NCI-H748 (cell line): ENCODE measurements at regions not wholly inside any gene's neighbourhood (a gene's known extent, or its start where the extent isn't known, plus 50 kb on each side); places are given as distances from the start of the nearest gene placed in this dataset.

ENCODE experiments used
- DNase-seq: peaks from one replicate; lab custom pipeline; 2025; ENCODE audit not compliant: unreplicated experiment; lab: John Stamatoyannopoulos, UW

DNA sequence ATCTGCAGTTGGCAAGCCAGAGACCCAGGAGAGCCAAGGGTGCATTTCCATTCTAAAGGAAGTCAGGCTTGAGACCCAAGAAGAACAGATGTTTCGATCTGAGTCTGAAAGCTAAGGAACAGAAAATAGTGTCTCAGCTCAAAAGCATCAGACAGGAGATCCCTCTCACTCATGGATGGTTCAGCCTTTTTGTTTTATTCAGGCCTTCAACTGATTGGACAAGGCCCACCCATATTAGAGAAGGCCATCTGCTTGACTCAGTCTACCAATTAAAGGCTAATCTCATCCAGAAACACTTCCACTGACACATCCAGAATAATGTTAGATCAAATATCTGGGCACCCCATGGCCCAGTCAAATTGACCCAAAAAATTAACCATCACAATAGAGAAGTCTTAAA lies 255.0 kb downstream of the TXNL1 start:
- no peak for DNase-seq

GRCh38 chr18:56382541-56382940 lies 255.9 kb downstream of the TXNL1 start:
- DNase-seq: no peak

- no peak for DNase-seq
These were observed 257.2 kb downstream of the TXNL1 start for GRCh38 chr18:56381196-56381595.

GRCh38 chr18:56380685-56381084 lies 257.7 kb downstream of the TXNL1 start:
- no peak for DNase-seq

GRCh38 chr18:56379256-56379655 lies 259.1 kb downstream of the TXNL1 start:
- DNase-seq: no peak

DNA sequence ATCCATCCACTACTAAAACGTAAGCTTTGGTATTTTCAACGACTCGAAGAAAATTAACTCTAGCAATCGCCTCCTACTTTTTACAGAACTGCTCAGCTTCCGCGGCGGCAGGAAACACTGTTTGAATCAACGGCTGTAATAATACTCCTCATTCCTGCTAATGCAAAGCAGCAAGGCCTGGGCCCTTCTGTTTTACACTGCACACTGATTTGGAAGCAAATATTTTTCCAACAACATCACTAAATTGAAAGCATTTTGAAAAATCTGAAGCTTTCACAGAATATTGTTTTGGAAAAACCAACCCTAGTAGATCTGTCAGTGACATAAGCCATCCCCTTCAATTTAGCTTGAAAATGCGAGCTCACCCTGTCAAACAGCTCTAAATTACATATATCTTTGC lies 261.2 kb downstream of the TXNL1 start:
- DNase-seq: no peak

GRCh38 chr18:56374007-56374655 lies 264.3 kb downstream of the TXNL1 start:
- no peak for DNase-seq

DNA sequence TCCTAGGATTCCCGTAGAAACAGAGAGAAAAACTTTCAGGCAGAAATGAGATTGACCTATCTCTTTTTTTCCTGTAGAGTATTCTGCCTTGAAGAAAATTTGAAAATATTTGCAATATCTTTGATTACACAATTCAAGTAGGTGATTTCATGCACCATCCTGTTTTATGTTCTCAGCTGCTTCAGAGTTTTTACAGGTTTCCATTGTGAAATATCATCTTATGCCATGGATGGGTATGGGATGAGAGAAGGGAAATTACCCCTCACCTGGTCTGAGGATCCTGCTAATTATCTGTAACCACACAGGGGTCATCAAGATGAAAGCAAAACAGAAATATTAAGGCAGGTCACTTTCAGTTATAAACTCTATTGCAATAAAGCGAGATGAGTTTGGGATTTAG lies 264.8 kb downstream of the TXNL1 start:
- no peak for DNase-seq

GRCh38 chr18:56368066-56368465 lies 270.3 kb downstream of the TXNL1 start:
- DNase-seq: no peak

- DNase-seq: peak; percentile 15
These were observed 279.6 kb downstream of the TXNL1 start for GRCh38 chr18:56358608-56359280.

DNA sequence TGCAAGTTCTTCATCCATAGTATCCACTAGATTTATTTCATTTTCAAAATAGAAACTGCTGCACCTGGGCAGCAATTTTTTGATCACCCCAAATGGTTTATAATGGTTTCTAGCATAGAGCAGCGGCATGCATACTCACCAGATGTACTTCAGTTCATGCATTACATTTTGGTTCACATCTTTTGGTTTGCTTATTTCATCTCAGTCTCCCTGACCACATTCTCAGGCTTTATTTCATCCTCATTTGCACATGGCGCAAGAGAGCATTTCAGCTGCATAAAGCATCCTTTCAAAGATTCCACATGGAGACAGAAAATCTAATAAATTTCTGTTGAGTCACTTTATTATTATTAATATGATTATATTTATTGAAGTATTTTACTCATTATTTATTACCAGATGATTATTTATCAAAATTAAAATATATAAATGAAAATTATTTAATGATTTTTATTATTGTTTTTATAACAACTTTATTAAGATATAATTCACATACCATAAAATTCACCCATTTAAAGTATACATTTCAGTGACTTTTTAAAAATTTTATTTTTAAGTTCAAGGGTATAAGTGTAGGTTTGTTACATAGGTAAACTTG lies 284.6 kb downstream of the TXNL1 start:
- no peak for DNase-seq

GRCh38 chr18:56351911-56352500 lies 286.4 kb downstream of the TXNL1 start:
- DNase-seq: no peak

DNA sequence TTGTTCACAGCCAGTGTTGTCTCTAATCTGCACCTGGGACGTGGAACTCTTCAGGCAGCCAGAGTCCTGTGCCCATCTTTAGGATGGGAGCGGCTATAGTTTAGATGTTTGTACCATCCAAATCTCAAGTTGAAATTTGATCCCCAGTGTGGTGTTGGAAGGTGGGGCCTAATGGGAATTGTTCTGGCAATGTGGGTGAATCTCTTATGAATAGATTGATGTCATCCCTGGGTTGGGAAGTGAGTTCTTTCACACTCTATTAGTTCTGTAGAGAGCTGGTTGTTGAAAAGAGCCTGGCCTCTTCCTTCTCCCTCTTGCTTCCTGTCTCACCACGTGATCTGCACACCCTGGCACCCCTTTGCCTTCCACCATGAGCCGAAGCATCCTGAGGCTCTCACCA lies 300.9 kb downstream of the TXNL1 start:
- peak; percentile 25 for DNase-seq

DNA sequence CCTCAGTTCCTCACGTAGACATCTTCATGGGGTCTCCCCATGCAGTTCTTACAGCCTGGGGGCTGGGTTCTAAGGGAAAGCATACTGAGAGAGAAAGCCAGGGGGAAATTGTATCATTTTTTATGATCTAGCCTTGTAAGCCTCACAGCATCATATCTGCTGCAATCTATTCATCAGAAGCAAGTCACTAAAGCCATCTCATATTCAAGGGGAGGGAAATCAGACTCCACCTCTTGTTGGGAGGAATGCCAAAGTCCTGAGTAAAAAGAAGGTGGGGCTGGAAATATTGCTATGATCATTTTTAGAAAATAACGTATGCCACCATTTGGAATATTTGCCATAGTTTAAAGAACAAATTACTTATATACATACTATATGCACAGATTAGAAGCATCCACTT lies 304.6 kb downstream of the TXNL1 start:
- DNase-seq: no peak

GRCh38 chr18:56333146-56333545 lies 305.2 kb downstream of the TXNL1 start:
- no peak for DNase-seq

- DNase-seq: no peak
These were observed 306.0 kb downstream of the TXNL1 start for GRCh38 chr18:56332371-56332770.

DNA sequence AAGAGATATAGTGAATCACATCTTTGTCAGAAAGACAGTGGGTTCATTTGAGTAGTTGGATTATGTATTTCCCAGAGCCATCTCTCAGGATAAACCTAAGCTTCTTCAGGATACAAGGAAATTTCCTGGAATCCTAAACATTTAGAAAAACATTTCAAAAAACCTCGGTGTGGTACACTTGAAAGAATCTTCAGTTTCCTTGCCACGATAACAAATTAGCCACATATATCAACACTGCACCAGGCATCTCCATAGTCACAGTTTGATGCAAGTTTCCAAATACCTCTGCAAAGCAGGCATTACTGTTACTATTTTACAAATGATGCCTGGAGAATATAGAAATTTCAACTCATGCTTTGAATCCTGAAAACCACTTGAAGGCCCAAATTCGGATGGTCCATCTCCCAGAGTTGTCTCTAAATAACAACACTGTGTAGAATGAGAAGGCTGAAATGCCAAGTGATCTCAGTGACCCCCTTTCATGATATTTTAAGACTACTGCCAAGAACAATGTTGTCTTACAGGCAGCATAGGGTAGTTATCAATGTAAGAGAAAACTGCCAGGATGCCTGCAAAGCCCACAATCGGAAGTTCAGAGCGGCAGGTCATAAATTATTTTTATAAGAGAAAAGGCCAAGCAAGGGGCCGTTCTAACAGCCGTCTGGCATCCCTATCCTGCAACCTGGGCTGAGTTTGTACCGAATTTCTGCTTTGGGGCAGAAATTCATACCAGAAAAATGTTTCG lies 307.9 kb downstream of the TXNL1 start:
- no peak for DNase-seq

DNA sequence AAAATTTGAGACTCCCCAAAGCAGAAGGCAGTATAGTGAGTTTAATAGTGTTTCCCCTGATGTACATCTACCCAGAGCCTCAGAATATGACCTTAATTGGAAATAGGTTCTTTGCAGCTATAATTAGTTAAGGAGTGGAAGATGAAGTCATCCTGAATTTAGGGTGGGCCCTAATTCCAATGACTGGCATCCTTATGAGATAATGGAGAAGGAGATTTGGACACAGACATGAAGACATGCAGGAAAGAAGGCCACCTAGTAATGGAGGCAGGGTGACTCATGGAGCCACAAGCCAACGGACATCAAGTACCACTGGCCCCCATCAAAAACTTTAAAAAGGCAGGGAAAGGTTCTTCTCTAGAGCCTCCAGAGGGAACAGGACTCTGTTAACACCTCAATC lies 308.9 kb downstream of the TXNL1 start:
- no peak for DNase-seq

- DNase-seq: no peak
These were observed 311.1 kb downstream of the TXNL1 start for GRCh38 chr18:56327191-56327885.

DNA sequence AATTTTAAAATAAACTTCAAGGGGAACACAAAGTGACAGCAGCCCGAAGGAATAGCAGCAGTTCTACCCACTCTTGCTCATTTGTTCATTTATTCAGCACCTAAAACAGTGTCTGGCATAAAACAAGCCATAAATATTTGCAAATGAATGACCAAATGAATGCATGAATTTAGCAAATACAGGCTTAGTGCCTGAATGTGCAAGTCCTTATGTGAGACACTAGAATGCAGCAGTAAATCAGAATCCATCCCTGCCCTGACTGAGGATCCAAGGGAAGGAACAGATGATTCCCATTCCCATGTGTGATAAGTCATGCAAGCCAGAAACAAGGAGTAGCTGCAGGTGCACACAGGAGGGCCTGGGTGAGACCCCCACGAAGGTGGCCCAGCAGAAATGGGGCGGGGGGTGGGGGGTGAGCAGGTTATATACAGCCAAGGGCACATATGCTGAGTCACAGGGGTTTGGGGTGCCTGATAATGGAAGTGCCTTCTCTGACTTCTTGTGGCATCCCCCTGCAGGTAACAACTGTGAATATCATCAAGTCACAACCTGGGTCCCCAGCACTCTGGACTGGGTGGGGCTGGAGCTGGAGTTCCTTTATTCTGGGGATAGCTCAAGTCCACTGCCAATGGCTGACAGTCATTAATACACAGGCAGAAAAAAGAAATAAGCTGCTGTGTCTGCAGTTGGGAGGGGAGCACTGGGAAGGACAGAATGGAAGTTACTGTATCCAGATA lies 311.9 kb downstream of the TXNL1 start:
- no peak for DNase-seq
